ENCODE measurements at regions not wholly inside any gene's neighbourhood (a gene's known extent, or its start where the extent isn't known, plus 50 kb on each side); places are given as distances from the start of the nearest gene placed in this dataset.

GRCh38 chr5:163165277-163165676 lies 272.1 kb upstream of the CCNG1 start:
- no peak for TF ChIP-seq CTCF (IDR thresholded peaks at IDR 0.05; ENCODE audit: low read depth, low read length)
- TF ChIP-seq POLR2A (IDR thresholded peaks at IDR 0.05; ENCODE audit: extremely low read depth, insufficient read length), result no peak
- TF ChIP-seq MAX (IDR thresholded peaks at IDR 0.05; ENCODE audit: low read depth, low read length), result no peak
- no peak for TF ChIP-seq MYC (IDR thresholded peaks at IDR 0.05; ENCODE audit: low read depth, low read length)

Measured in NB4 (cell line).